IMR-90 (cell line): ENCODE measurements at regions not wholly inside any gene's neighbourhood (a gene's known extent, or its start where the extent isn't known, plus 50 kb on each side); places are given as distances from the start of the nearest gene placed in this dataset.

Experiments used
- CEBPB ChIP-seq: IDR thresholded peaks from 2 replicates; pipeline ENCODE4 v1.6.1; 2012; ENCODE audit warnings: low read depth, low read length, improper control_type of control experiment
- MAFK ChIP-seq: IDR thresholded peaks from 2 replicates; pipeline ENCODE4 v1.6.1; 2012; ENCODE audit warnings: low read depth, low read length, improper control_type of control experiment
- POLR2A ChIP-seq: IDR thresholded peaks from 2 replicates; pipeline ENCODE4 v1.6.1; 2012; ENCODE audit warnings: mild to moderate bottlenecking, low read depth, low read length
- RAD21 ChIP-seq: IDR thresholded peaks from 2 replicates; pipeline ENCODE4 v1.6.1; 2012; ENCODE audit warnings: low read length, improper control_type of control experiment
- TF ChIP-seq, protein P1 (sequence below): conservative IDR thresholded peaks from 2 replicates; pipeline ENCODE4 v1.5.1; 2012; ENCODE audit warnings: mild to moderate bottlenecking, low read depth, low read length, improper control_type of control experiment
- TF ChIP-seq, protein P2 (sequence below): fragments of 150-350 bp; IDR thresholded peaks from 2 replicates; pipeline ENCODE4 v1.6.1; 2016; ENCODE audit warnings: low read depth, mild to moderate bottlenecking, low read length, moderate library complexity, borderline replicate concordance
- TF ChIP-seq, protein P3 (sequence below): fragments of 150-350 bp; IDR thresholded peaks from 2 replicates; pipeline ENCODE4 v1.6.1; 2017; ENCODE audit warnings: mild to moderate bottlenecking, antibody characterized with exemption, low read length, low read depth

DNA sequence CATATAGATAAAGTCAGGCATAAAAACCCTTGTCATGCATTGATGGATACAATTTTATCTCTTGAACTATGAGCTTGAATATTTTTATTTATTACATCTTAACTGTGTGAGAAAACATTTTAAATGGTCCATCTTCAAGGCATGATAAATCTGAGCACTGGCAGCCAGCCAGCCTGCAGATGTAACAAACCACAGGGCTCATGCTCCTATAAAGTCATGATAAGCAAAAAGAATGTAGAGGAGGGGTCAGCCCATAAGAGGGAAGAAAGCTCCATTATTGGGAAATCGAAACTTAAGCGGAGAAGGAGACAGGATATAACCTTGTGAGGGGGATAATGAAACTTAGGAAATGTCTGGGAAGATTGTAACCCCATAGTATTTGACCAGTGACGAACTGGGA is 839.0 kb downstream of the LRRIQ3 start:
- TF ChIP-seq, protein P1, sequence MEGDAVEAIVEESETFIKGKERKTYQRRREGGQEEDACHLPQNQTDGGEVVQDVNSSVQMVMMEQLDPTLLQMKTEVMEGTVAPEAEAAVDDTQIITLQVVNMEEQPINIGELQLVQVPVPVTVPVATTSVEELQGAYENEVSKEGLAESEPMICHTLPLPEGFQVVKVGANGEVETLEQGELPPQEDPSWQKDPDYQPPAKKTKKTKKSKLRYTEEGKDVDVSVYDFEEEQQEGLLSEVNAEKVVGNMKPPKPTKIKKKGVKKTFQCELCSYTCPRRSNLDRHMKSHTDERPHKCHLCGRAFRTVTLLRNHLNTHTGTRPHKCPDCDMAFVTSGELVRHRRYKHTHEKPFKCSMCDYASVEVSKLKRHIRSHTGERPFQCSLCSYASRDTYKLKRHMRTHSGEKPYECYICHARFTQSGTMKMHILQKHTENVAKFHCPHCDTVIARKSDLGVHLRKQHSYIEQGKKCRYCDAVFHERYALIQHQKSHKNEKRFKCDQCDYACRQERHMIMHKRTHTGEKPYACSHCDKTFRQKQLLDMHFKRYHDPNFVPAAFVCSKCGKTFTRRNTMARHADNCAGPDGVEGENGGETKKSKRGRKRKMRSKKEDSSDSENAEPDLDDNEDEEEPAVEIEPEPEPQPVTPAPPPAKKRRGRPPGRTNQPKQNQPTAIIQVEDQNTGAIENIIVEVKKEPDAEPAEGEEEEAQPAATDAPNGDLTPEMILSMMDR: no peak
- TF ChIP-seq RAD21 (no peak), CEBPB (no peak), POLR2A (no peak), MAFK (no peak)
- TF ChIP-seq, protein P2, sequence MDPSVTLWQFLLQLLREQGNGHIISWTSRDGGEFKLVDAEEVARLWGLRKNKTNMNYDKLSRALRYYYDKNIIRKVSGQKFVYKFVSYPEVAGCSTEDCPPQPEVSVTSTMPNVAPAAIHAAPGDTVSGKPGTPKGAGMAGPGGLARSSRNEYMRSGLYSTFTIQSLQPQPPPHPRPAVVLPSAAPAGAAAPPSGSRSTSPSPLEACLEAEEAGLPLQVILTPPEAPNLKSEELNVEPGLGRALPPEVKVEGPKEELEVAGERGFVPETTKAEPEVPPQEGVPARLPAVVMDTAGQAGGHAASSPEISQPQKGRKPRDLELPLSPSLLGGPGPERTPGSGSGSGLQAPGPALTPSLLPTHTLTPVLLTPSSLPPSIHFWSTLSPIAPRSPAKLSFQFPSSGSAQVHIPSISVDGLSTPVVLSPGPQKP: no peak
- TF ChIP-seq, protein P3, sequence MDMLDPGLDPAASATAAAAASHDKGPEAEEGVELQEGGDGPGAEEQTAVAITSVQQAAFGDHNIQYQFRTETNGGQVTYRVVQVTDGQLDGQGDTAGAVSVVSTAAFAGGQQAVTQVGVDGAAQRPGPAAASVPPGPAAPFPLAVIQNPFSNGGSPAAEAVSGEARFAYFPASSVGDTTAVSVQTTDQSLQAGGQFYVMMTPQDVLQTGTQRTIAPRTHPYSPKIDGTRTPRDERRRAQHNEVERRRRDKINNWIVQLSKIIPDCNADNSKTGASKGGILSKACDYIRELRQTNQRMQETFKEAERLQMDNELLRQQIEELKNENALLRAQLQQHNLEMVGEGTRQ: no peak
